ENCODE measurements at regions not wholly inside any gene's neighbourhood (a gene's known extent, or its start where the extent isn't known, plus 50 kb on each side); places are given as distances from the start of the nearest gene placed in this dataset.

- FAIRE-seq: no peak
- no peak for DNase-seq (ENCODE audit: low spot score)
Observed at GRCh38 chr2:226440127-226440918, 359.3 kb downstream of the IRS1 start.

DNA sequence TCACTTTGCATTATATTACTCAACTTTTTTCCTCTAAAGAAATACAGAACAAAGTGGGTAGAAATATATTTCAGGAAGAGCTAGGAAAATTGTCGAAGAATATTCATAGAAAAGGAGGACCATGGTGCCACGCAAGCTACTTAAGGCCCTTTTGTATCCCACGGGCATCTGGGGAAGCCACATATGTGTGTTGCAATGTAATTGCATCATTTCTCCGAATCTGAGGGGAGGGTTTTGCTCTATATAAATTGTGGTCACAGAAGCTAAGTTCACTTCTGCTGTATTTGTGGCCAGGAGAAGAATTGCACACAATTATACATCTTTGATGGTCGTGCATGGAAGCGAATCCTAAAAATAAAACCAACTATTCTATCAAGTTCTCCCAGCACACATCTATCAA, 360.3 kb downstream of the IRS1 start:
- no peak for DNase-seq (ENCODE audit: low spot score)
- no peak for FAIRE-seq

DNA sequence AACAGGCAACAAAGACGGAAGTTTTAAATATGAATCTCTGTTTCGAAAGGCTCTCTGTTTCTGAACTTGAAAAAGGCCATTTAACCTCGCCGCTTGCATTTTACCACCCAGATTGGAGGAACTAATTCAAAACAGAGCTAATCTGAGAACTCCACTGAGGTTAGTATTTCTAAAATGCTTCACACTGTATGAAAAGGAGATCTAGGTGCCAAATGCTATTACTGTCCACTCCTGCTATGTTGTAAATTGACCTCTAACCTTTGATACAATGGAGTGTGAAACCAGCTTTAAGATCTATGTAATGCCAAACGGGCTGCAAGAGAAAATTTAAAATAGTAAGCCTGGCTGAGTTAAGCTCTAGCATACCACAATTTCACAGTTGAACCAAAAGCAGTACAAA, 364.5 kb downstream of the IRS1 start:
- no peak for DNase-seq (ENCODE audit: low spot score)
- no peak for FAIRE-seq

- FAIRE-seq (no peak), DNase-seq (ENCODE audit: low spot score) (no peak)
Observed at GRCh38 chr2:226434702-226435101, 364.9 kb downstream of the IRS1 start.

DNA sequence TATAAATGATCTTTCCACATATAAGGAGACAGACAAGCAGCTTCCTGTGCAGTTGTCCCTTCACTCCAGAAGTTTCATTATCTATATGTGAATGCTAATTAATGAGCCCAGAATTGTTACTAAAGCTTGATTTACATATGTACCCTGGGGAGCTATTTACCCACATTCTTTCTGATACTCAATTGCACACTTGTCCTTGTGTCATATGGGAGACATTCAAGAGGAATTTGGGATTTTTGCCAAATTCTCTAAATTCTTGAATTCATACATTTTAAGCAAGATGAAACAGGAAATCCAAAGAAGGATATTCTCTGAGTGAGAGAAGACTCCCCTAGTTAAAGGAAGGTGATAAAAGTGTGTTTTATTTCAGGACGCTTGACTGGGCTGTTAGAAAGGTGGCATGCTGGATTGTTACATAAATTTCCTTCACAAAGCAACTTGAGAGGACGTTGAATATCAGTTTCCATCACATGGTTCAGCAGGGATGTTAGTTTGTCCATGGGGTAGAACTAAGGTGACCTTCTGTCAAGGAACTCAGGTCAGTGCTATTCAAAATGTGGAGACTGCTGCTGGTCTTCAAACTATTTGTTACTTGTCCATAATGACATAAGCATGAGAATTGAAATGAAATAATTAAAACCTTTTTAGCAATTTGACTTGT, 368.2 kb downstream of the IRS1 start:
- FAIRE-seq: peak; percentile 69
- peak; percentile 70 for DNase-seq (ENCODE audit: low spot score)

- no peak for DNase-seq (ENCODE audit: low spot score)
- no peak for FAIRE-seq
Observed at GRCh38 chr2:226429476-226429875, 370.1 kb downstream of the IRS1 start.

- DNase-seq (ENCODE audit: low spot score): peak; percentile 98
- no peak for FAIRE-seq
Observed at GRCh38 chr2:226427538-226428307, 371.9 kb downstream of the IRS1 start.

- DNase-seq (ENCODE audit: low spot score): peak; percentile 97
- FAIRE-seq: peak; percentile 95
Observed at GRCh38 chr2:226426292-226426736, 373.3 kb downstream of the IRS1 start.

DNA sequence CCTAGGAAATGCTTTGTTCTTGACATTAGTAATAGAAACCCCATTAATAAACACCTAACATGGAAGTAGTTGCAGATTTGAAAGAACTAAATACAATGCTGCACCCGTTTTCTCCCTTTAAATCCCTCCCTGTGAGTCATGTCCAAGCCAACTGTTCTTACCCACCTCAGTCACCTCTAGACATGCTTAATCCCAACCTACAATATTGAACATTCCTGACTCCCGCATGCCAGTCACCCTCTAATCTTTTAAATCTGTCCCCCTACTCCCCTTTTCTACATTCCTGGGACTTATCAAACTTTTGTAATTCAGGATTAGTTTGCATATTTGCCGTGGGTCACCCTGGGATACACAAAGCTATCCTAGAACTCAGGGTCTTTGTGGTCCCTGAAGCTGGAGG, 374.6 kb downstream of the IRS1 start:
- DNase-seq (ENCODE audit: low spot score) (peak; percentile 45), FAIRE-seq (no peak)

DNA sequence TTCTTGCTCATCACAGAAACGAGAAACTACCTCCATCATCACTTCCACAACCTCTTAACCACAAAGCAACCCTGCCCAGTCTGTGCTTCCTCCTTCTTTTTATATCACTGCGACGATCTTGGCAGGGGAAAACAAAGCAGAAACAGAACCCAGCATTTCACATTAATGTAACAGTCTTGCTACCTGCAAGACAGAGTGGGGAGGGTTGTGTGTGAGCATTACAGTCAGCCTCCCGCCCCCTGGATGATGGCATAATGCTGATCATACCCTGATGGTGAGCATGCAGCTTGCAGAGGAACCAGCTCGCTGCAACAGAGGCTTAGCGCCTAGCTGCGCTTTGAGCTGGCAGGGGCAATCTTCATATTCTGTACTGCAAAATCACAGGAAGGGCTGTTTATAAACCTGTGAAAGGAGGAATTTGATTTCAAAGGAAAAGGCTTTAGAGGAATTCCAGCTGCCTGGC, 376.1 kb downstream of the IRS1 start:
- FAIRE-seq (no peak), DNase-seq (ENCODE audit: low spot score) (peak; percentile 22)

DNA sequence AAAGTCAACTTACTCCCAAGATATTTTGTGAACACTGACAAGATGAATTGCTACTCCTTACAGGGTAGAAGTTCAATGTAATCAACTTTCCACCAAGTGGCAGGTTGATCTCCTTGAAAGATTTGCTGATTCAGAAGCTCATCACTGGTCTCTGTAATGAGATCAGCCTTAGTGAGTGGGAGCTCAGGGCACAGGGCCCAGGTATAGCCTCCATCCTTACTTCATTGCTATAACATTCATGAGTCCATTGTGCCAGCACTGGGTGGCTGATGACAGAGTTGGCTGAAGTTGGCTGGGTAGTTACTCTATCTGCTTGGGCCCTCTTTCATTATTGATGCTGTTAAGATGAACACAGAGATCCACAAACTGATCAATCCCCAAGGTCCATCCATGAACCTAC, 379.0 kb downstream of the IRS1 start:
- DNase-seq (ENCODE audit: low spot score): peak; percentile 7
- FAIRE-seq: no peak

DNA sequence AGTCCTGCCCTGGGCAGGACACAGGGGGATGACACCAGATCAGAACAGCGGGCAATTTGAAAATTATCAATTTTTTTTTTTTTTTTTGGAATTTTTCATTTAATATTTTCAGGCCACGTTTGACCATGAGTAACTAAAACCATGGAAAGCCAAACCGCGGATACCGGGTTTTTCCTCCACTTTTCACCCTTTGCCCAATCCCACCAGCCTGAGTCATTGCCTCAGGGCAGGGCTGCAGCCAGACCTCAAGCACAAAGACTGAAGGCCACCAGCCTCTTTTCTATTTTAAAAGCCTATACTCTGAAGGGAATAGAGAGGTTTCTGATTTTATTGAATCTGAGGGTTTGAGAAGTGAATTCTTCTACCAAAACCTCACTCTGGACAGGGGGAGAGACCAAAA, 381.1 kb downstream of the IRS1 start:
- DNase-seq (ENCODE audit: low spot score) (no peak), FAIRE-seq (no peak)

- no peak for FAIRE-seq
- no peak for DNase-seq (ENCODE audit: low spot score)
Observed at GRCh38 chr2:226414335-226414734, 385.3 kb downstream of the IRS1 start.

- no peak for FAIRE-seq
Observed at GRCh38 chr2:226413498-226414130, 386.0 kb downstream of the IRS1 start.

GRCh38 chr2:226411727-226412360, 387.8 kb downstream of the IRS1 start:
- FAIRE-seq (peak; percentile 97), DNase-seq (ENCODE audit: low spot score) (peak; percentile 98)

More at GRCh38 chr2:226413498-226414130, 386.0 kb downstream of the IRS1 start:
- DNase-seq (ENCODE audit: low spot score): no peak

DNA sequence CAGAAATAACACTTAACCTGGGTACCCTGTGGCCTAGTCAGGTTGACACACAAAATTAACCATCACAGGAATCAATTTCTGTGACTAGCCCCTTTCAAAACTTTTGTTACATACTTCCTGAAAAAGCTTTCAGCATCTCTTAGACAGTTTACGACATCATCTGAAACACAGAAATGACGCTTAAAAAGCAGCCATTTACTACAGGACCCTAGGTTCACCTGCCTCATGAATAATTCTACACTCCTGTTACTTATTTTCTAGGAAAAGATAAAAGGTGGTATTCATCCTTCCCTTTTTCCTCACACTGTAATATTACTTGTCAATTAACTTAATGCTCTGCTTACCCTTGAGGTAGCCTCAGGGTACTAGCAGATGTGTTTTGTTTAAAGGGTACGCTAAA, 388.4 kb downstream of the IRS1 start:
- FAIRE-seq: no peak

GRCh38 chr2:226410247-226410835, 389.3 kb downstream of the IRS1 start:
- DNase-seq (ENCODE audit: low spot score) (no peak), FAIRE-seq (no peak)

More for the DNA sequence above, 388.4 kb downstream of the IRS1 start:
- no peak for DNase-seq (ENCODE audit: low spot score)

DNA sequence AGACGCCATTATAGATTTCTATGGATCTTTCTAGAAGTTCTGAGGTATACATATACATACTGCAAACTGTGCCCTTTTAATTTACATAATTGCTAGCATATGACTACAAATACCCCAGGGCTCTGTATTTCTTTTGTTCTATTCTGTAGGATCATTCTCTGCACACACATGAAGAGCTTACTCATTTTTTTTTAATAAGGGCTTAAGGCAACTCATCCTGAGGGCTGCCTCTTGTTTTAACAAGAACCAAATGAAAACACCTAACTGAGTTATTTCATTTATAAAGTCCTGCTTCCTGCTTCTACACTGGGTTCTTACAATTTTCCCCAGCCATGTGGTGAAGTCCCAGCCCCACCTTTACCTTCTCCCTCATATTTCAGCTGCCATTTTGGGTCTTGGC, 390.5 kb downstream of the IRS1 start:
- no peak for DNase-seq (ENCODE audit: low spot score)
- FAIRE-seq: no peak

DNA sequence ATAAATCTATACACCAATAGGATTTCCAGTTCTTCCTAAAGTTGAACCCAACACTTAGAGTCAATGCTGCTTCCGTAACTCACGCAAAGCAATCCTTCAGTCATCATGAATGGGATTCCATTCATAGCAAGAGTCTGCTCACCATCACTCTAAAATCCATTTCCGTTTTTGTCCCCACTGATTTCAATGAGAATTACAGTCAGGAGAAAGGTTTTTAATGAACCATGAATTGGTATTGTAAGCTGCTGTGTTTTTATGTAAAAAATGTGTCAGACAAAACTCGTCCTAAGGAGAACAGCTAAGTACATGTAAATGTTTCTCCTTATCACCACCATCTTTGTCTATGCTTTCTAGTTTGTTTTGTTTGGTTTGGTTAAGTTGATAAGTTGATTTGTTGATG, 391.5 kb downstream of the IRS1 start:
- no peak for FAIRE-seq

DNA sequence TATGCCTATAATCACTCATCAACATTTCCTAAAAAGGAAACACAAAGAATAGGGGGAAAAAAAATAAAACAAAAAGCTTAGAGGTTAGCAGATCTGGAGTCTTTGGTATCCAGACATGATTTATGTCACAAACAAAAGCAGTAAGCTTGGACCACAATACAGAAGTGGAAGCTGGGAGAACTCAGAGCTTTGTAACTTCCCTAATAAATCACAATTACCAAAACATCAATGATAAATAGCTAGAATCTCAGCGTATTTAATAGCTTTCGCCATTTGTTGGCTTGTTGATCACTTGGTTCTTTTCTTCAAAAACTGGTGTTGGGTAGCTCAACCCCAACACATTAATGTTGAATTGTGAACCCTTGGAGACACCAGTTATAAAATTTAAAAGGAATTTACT, 392.5 kb downstream of the IRS1 start:
- no peak for FAIRE-seq
- DNase-seq (ENCODE audit: low spot score): no peak

More for the DNA sequence above, 391.5 kb downstream of the IRS1 start:
- DNase-seq (ENCODE audit: low spot score): no peak

GRCh38 chr2:226405465-226405864, 394.2 kb downstream of the IRS1 start:
- no peak for DNase-seq (ENCODE audit: low spot score)
- FAIRE-seq: no peak
